GM10266 (cell line): ENCODE measurements at regions not wholly inside any gene's neighbourhood (a gene's known extent, or its start where the extent isn't known, plus 50 kb on each side); places are given as distances from the start of the nearest gene placed in this dataset.

ENCODE experiments used
- DNase-seq: peaks from one replicate; pipeline ENCODE4 v3.0.0; 2012; ENCODE audit errors: extremely low spot score
- TF ChIP-seq, protein P1 (sequence below): IDR thresholded peaks from 2 replicates; pipeline ENCODE4 v1.5.1; 2012; ENCODE audit warnings: mild to moderate bottlenecking, low read depth; ENCODE audit not compliant: control insufficient read depth, insufficient read depth; ENCODE audit errors: missing control alignments

DNA sequence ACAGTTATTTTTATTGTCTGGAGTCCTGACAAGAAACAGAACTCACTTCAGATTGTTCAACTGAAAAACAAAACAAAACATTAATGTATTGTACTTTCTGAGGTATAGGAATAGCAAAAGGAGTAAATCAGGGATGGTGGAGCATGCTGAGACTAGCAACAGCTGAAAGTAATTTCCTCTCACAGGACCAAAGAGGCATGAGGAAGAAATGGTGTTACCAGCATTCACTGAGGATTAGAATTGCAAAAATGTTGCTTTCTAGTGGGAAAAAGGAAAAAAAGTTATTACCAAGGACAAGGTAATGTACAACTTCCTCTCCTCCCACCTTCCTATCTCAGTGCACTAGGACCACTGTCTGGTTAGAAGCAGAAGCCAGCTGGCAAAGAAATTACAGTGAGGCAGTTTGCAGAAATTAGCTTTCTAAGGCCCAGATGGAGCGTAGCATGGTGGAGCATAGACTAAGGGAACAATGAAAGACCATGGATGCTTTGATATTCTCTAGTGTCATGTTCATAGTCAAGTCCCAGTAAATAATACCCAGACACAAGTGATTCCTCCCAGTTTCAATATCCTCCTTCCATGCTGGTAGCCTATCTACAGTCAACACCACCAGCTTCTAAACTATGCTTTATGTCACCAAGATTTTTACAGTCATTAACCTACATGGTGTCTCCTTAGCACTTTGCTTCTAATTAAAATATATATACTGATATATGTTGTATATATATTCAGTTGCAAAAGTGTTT lies 133.7 kb upstream of the DCN start:
- TF ChIP-seq, protein P1, sequence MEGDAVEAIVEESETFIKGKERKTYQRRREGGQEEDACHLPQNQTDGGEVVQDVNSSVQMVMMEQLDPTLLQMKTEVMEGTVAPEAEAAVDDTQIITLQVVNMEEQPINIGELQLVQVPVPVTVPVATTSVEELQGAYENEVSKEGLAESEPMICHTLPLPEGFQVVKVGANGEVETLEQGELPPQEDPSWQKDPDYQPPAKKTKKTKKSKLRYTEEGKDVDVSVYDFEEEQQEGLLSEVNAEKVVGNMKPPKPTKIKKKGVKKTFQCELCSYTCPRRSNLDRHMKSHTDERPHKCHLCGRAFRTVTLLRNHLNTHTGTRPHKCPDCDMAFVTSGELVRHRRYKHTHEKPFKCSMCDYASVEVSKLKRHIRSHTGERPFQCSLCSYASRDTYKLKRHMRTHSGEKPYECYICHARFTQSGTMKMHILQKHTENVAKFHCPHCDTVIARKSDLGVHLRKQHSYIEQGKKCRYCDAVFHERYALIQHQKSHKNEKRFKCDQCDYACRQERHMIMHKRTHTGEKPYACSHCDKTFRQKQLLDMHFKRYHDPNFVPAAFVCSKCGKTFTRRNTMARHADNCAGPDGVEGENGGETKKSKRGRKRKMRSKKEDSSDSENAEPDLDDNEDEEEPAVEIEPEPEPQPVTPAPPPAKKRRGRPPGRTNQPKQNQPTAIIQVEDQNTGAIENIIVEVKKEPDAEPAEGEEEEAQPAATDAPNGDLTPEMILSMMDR = no peak
- no peak for DNase-seq

DNA sequence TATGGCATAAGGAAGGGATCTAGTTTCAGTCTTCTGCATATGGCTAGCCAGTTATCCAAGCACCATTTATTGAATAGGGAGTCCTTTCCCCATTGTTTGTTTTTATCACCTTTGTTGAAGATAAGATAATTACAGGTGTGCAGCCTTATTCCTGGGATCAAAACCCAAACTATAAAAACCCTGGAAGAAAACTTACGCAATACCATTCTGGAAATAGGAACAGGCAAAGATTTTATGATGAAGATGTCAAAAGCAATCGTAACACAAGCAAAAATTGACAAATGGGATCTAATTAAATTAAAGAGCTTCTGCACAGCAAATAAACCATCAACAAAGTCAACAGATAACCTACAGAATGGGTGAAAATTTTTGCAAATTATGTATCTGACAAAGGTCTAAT lies 128.5 kb upstream of the DCN start:
- no peak for DNase-seq
- TF ChIP-seq, protein P1 = no peak

DNA sequence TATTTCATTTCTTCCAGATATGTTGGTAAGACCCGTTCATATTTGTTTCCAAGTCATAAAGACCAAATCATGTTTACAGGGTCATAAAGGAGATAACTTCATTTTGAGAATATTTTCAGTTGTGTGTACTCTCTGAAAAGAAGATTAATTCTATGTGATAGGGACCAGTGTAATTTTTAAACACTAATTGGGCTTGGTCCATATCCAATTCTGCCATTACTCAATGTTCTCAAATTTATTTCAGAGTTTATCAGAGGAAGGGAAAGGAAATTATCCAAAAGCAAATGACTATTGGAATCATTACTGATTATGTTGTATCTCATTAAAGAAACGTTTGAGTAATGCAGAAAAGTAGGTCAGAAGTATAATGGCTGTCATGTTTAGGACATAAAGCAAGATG lies 126.8 kb upstream of the DCN start:
- DNase-seq = no peak
- TF ChIP-seq, protein P1 = no peak

DNA sequence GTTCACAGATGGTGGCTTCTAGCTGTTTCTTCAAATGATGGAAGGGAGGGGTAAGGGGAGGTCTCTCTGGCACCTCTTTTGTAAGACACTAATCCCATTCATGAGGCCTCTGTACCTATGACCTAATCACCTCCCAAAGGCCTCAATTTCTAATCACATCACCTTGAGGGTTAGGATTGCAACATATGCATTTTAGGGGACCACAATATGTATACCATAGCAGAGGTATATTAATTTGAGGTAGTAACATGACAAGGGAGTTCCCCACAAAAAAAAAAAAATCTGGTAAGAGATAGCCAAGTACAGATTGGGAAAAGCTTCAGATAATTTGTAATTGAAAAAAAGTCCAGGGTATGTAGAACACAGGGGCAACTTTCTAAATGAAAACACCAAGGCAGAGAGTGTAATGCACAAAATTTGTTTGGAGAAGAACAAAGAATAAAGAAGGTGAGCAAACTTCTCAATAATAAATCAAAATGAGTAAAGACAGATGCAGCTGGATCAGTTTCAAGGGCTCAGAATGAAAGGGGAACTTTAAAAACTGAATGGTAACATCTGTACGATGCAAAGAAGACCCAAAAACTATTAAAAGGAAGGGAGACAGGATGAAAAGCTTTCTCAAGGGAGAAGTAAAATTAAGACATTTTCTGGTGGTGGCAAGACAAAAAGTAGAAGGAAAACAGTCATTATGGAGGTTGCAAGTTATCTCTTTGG lies 125.5 kb upstream of the DCN start:
- no peak for DNase-seq
- TF ChIP-seq, protein P1 = no peak

DNA sequence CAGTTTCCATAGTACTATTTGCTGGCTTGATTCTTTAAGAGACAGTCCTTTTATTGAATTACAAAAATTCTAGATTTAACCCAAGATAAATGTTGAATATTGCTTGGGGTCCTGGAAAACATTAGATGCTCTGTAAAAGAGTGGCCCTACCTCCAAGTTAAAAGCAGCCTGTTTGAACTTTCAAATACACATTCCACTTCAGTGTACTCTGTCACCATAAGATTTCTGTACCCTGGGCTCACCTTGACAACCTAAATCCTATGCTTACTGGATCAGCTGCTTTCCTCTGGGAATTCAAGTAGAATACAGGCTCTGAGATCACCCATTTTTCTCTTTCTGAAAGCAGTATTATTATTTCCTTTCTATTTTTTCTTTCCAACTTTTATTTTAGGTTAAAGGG lies 107.7 kb upstream of the DCN start:
- DNase-seq = no peak
- TF ChIP-seq, protein P1 = no peak

DNA sequence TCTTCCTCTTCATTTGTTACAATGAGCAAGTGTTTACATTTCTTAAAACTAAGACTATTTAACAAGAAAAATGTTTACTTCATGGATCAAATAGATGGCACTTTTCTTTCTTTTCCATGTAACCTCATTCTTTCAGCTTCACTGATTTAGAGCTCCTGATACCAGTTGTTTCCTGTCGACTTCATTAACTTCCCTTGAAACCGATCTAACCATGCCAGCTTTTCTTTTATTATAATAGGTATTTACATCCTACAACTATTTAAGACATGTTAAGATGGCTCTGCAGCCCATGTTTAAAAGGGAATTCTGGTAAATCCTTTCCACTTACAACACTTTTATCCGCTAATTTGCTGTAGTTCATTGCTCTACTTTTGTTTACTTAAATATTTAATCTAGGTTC lies 107.3 kb upstream of the DCN start:
- no peak for DNase-seq
- TF ChIP-seq, protein P1 = no peak

DNA sequence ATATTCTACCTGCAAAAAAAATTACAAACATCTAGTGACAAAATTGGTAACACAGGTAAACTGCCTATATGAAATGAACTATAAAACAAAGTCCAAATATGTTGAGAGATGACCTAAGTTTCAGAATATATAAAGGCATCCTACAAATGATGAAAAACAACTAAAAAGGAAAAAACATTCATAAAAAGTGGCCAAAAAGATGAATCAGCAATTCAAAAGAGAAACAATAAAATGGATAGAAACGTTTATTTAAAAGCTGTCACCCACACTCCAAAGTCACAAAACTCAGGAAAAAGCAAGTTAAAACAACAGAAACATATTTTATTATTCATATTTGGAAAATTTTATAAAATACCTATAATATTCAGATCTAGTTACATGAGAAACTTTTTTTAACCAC lies 106.5 kb upstream of the DCN start:
- TF ChIP-seq, protein P1 = no peak
- DNase-seq = no peak
